ENCODE measurements at regions not wholly inside any gene's neighbourhood (a gene's known extent, or its start where the extent isn't known, plus 50 kb on each side); places are given as distances from the start of the nearest gene placed in this dataset.
"Not testable (repeated sequence)": the region's sequence is repeated elsewhere in the genome, so short reads cannot be mapped to it uniquely, and the experiment has no call there.

DNA sequence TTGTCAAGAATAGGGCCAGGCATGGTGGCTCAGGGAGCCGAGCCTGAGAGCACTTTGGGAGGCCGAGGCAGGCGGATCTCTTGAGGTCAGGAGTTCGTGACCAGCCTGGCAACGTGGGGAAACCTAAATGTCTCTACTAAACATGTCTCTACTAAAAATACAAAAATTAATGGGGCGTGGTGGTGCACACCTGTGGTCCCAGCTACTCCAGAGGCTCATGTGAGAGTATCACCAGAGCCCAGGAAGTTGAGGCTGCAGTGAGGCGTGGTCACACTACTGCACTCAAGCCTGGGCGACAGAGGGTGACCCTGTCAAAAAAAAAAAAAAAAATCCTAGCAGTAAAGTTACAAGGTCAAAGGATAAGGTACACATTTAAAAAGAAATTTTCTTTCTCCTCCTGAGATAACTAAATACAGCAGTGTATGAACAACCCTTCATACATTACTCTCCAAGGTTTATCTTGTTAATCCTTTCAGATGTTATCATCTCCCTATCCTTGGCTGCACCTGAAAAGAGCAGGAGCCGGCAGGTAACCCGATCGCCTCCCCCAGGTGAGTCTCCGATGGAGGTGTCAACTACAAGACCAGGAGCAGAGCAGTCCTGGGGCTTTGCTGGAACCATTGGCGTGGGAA is 122.3 kb downstream of the GOSR1 start:
- TF ChIP-seq, protein P1, sequence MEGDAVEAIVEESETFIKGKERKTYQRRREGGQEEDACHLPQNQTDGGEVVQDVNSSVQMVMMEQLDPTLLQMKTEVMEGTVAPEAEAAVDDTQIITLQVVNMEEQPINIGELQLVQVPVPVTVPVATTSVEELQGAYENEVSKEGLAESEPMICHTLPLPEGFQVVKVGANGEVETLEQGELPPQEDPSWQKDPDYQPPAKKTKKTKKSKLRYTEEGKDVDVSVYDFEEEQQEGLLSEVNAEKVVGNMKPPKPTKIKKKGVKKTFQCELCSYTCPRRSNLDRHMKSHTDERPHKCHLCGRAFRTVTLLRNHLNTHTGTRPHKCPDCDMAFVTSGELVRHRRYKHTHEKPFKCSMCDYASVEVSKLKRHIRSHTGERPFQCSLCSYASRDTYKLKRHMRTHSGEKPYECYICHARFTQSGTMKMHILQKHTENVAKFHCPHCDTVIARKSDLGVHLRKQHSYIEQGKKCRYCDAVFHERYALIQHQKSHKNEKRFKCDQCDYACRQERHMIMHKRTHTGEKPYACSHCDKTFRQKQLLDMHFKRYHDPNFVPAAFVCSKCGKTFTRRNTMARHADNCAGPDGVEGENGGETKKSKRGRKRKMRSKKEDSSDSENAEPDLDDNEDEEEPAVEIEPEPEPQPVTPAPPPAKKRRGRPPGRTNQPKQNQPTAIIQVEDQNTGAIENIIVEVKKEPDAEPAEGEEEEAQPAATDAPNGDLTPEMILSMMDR (IDR thresholded peaks at IDR 0.05; ENCODE audit: insufficient read depth, low read length, poor library complexity, severe bottlenecking) = no peak
- no peaks in the 10 kb centered on the region for H3K36me3 ChIP-seq (ENCODE audit: control insufficient read depth, insufficient read depth, low read length)
- H3K4me3 ChIP-seq (replicated peaks; ENCODE audit: low read depth, low read length) = peak overlapping the region; percentile 83
- no peaks in the 10 kb centered on the region for H3K27me3 ChIP-seq (replicated peaks; ENCODE audit: control insufficient read depth, insufficient read depth, low read length)
- DNase-seq (ENCODE audit: extremely low read depth, insufficient read length) = peak; percentile 16

DNA sequence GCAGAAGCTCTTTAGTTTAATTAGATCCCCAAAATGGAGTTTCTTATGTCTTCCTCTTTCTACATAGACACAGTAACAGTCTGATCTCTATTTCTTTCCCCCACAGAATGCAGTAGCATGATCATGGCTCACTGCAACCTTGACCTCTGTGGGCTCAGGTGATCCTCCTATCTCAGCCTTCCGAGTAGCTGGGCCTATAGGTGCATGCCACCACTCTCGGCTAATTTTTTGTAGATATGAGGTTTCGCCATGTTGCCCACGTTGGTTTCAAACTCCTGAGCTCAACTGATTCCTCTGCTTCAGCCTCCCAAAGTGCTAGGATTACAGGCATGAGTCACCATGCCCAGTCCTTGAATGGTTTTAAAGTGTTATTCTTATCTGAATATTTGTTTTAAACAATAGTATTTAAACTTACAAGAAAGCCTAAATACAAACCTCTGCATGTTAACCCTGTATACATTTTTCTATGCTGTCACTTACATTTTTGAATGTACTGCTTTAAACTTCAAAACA is 120.6 kb downstream of the GOSR1 start:
- TF ChIP-seq, protein P1 (IDR thresholded peaks at IDR 0.05; ENCODE audit: insufficient read depth, low read length, poor library complexity, severe bottlenecking) = no peak
- Histone ChIP-seq H3K4me3 (replicated peaks; ENCODE audit: low read depth, low read length) (no peak overlapping the region), H3K27me3 (replicated peaks; ENCODE audit: control insufficient read depth, insufficient read depth, low read length) (no peaks in the 10 kb centered on the region), H3K36me3 (ENCODE audit: control insufficient read depth, insufficient read depth, low read length) (no peaks in the 10 kb centered on the region)
- no peak for DNase-seq (ENCODE audit: extremely low read depth, insufficient read length)

DNA sequence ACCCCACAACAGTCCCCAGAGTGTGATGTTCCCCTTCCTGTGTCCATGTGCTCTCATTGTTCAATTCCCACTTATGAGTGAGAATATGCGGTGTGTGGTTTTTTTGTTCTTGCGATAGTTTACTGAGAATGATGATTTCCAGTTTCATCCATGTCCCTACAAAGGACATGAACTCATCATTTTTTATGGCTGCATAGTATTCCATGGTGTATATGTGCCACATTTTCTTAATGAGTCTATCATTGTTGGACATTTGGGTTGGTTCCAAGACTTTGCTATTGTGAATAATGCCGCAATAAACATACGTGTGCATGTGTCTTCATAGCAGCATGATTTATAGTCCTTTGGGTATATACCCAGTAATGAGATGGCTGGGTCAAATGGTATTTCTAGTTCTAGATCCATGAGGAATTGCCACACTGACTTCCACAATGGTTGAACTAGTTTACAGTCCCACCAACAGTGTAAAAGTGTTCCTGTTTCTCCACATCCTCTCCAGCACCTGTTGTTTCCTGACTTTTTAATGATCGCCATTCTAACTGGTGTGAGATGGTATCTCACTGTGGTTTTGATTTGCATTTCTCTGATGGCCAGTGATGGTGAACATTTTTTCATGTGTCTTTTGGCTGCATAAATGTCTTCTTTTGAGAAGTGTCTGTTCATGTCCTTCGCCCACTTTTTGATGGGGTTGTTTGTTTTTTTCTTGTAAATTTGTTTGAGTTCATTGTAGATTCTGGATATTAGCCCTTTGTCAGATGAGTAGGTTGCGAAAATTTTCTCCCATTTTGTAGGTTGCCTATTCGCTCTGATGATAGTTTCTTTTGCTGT is 120.0 kb downstream of the GOSR1 start:
- H3K36me3 ChIP-seq (ENCODE audit: control insufficient read depth, insufficient read depth, low read length); H3K4me3 ChIP-seq (replicated peaks; ENCODE audit: low read depth, low read length); H3K27me3 ChIP-seq (replicated peaks; ENCODE audit: control insufficient read depth, insufficient read depth, low read length); DNase-seq (ENCODE audit: extremely low read depth, insufficient read length): not testable (repeated sequence)

DNA sequence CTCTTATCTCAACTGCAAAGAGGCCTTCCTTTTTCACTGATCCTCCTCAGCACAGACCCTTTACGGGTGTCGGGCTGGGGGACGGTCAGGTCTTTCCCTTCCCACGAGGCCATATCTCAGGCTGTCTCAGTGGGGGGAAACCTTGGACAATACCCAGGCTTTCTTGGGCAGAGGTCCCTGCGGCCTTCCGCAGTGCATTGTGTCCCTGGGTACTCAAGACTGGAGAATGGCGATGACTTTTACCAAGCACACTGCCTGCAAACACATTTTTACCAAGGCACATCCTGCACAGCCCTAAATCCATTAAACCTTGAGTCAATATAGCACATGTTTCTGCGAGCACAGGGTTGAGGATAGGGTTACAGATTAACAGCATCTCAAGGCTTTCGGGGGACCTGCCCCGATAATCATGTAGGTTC is 117.8 kb downstream of the GOSR1 start:
- not testable (repeated sequence) for H3K36me3 ChIP-seq (ENCODE audit: control insufficient read depth, insufficient read depth, low read length); DNase-seq (ENCODE audit: extremely low read depth, insufficient read length); H3K27me3 ChIP-seq (replicated peaks; ENCODE audit: control insufficient read depth, insufficient read depth, low read length); H3K4me3 ChIP-seq (replicated peaks; ENCODE audit: low read depth, low read length)

DNA sequence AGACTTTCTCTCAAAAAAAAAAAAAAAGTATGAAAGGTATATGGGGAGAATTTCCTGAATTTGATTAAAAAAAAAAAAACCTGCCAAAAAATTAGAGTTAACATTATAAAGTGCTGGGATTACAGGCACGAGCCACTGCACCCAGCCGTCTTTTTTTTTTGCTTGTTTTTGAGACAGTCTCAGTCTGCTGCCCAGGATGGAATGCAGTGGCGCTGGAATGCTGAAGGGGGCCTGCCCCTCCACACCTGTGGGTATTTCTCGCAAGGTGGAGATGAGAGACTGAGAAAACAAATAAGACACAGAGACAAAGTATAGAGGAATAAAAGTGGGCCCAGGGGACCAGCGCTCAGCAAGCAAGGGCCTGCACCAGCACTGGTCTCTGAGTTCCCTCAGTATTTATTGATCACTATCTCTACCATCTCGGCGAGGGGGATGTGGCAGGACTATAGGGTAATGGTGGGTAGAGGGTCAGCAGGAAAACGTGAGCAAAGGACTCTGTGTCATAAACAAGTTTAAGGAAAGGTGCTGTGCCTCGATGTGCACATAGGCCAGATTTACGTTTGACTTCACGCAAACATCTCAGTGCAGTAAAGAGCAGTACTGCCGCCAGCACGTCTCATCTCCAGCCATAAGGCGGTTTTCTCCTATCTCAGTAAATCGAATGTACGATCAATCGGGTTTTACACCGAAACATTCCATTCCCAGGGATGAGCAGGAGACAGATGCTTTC is 117.2 kb downstream of the GOSR1 start:
- no peak for DNase-seq (ENCODE audit: extremely low read depth, insufficient read length)
- TF ChIP-seq, protein P1 (IDR thresholded peaks at IDR 0.05; ENCODE audit: insufficient read depth, low read length, poor library complexity, severe bottlenecking) = no peak
- Histone ChIP-seq H3K4me3 (replicated peaks; ENCODE audit: low read depth, low read length) (no peak overlapping the region), H3K27me3 (replicated peaks; ENCODE audit: control insufficient read depth, insufficient read depth, low read length) (no peaks in the 10 kb centered on the region), H3K36me3 (ENCODE audit: control insufficient read depth, insufficient read depth, low read length) (no peaks in the 10 kb centered on the region)

DNA sequence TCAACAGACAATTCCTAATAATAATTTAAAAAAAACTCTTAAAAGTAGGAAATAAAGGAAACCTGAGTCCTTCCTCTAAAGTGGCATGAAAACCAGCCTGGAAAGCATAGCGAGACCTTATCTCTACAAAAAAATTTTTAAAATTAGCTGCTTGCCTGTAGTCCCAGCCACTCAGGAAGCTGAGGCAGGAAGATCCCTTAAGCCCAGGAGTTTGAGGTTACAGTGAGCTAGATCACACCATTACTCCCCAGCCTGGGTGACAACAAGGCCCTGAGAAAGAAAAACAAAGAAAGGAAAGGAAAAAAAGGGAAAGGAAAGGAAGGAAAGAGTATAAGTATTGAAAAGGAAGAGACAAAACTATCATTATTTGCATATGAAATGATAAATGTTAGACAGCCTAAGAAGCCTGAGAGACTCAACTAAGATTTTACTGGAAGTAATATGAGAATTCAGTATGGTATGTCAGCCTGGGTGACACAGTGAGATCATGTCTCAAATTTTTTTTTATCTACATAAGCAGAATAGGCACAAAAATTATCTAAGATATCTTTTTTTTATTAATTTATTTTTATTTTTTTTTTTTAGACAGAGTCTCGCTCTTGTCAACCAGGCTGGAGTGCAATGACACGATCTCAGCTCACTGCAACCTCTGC is 113.0 kb downstream of the GOSR1 start:
- TF ChIP-seq, protein P1 (IDR thresholded peaks at IDR 0.05; ENCODE audit: insufficient read depth, low read length, poor library complexity, severe bottlenecking) = no peak
- DNase-seq (ENCODE audit: extremely low read depth, insufficient read length) = no peak
- no peaks in the 10 kb centered on the region for H3K27me3 ChIP-seq (replicated peaks; ENCODE audit: control insufficient read depth, insufficient read depth, low read length)
- H3K36me3 ChIP-seq (ENCODE audit: control insufficient read depth, insufficient read depth, low read length) = no peaks in the 10 kb centered on the region
- H3K4me3 ChIP-seq (replicated peaks; ENCODE audit: low read depth, low read length) = no peak overlapping the region
